Kidney (tissue), 13 donors: ENCODE measurements at regions not wholly inside any gene's neighbourhood (a gene's known extent, or its start where the extent isn't known, plus 50 kb on each side); places are given as distances from the start of the nearest gene placed in this dataset.

Source experiments
- DNase-seq, 5 donors: peaks; one replicate each; pipeline ENCODE4 v3.0.0-alpha.2; 2013 to 2020
- FAIRE-seq: peaks from 2 replicates; lab custom pipeline; 2012; peaks lifted over from hg19 to GRCh38; lab: Jason Lieb, UNC
- H3K27ac ChIP-seq, 2 donors: one replicate each; pipeline ENCODE4 v1.7.0; 2013; ENCODE audit warnings: low read depth in 2 of 2, low read length in 2 of 2, inconsistent platforms in 1 of 2
- H3K27me3 ChIP-seq: one replicate; pipeline ENCODE4 v1.7.1; 2013; ENCODE audit warnings: low read length, inconsistent platforms; ENCODE audit not compliant: control insufficient read depth, insufficient read depth
- H3K36me3 ChIP-seq, 3 donors: one replicate each; pipeline versions ENCODE4 v1.7.0 to v1.7.1; 2013; ENCODE audit warnings: low read length in 3 of 3, control low read depth in 1 of 3, inconsistent platforms in 1 of 3; ENCODE audit not compliant: insufficient read depth in 3 of 3, control insufficient read depth in 2 of 3
- H3K4me1 ChIP-seq, 3 donors: one replicate each; pipeline versions ENCODE4 v1.7.0 to v1.7.1; 2013; ENCODE audit warnings: low read length in 3 of 3, inconsistent platforms in 1 of 3, low read depth in 1 of 3; ENCODE audit not compliant: control insufficient read depth in 2 of 3, insufficient read depth in 2 of 3
- H3K4me3 ChIP-seq, 3 donors: one replicate each; pipeline versions ENCODE4 v1.7.0 to v1.8.1; 2013; ENCODE audit warnings: low read length in 3 of 3, control low read depth in 1 of 3, inconsistent platforms in 1 of 3
- H3K9ac ChIP-seq, 3 donors: one replicate each; pipeline versions ENCODE4 v1.7.0 to v1.7.1; 2013; ENCODE audit warnings: low read length in 3 of 3, control low read depth in 1 of 3, inconsistent platforms in 1 of 3
- H3K9me3 ChIP-seq, 3 donors: one replicate each; pipeline versions ENCODE4 v1.7.0 to v1.7.1; 2013; ENCODE audit warnings: low read length in 3 of 3, control low read depth in 1 of 3, inconsistent platforms in 1 of 3; ENCODE audit not compliant: control insufficient read depth in 2 of 3, insufficient read depth in 1 of 3
- CTCF ChIP-seq: IDR thresholded peaks from 3 replicates; pipeline ENCODE4 v1.5.1; 2012; ENCODE audit warnings: mild to moderate bottlenecking, moderate library complexity, borderline replicate concordance; ENCODE audit not compliant: insufficient read depth; ENCODE audit errors: extremely low read depth
- intact Hi-C: fragments of 100-400 bp; cut with DNase I; formaldehyde crosslinking; loops from one replicate; pipeline ENCODE4 v1.11.1; 2022
- donor health status: control.
- donor health status: control.
- donor health status: control.
- donor health status: control.
- donor health status: control.
- donor health status: DM: yes; HTN: yes; CAD: no.
- donor health status: Normal renal cell carcinoma (clear cell type).

- H3K36me3 ChIP-seq, result no peaks in the 10 kb centered on the region
- no peak overlapping the region for H3K9ac ChIP-seq
- intact Hi-C loops, result no loop called here
- no peaks in the 10 kb centered on the region for H3K9me3 ChIP-seq
- no peak for TF ChIP-seq CTCF
- FAIRE-seq (no peak), DNase-seq (no peak)
- no peak overlapping the region for H3K27ac ChIP-seq
- no peak overlapping the region for H3K4me3 ChIP-seq
- no peaks in the 10 kb centered on the region for H3K4me1 ChIP-seq
- H3K27me3 ChIP-seq, result no peaks in the 10 kb centered on the region
Measured at GRCh38 chr2:153221087-153221486, 257.5 kb downstream of the RPRM start.

- Histone ChIP-seq H3K36me3 (no peaks in the 10 kb centered on the region), H3K27me3 (no peaks in the 10 kb centered on the region), H3K9me3 (no peaks in the 10 kb centered on the region), H3K4me1 (no peaks in the 10 kb centered on the region), H3K4me3 (no peak overlapping the region), H3K27ac (no peak overlapping the region), H3K9ac (no peak overlapping the region)
- intact Hi-C loops, result no loop called here
- FAIRE-seq (no peak), DNase-seq (no peak)
- TF ChIP-seq CTCF, result no peak
Measured at GRCh38 chr2:153218851-153219250, 259.7 kb downstream of the RPRM start.

GRCh38 chr2:153214337-153214736, 264.2 kb downstream of the RPRM start:
- intact Hi-C loops, result no loop called here
- FAIRE-seq, result no peak

More at GRCh38 chr2:153214337-153214736, 264.2 kb downstream of the RPRM start:
- no peaks in the 10 kb centered on the region for H3K36me3 ChIP-seq
- no peak overlapping the region for H3K9ac ChIP-seq
- no peaks in the 10 kb centered on the region for H3K4me1 ChIP-seq
- TF ChIP-seq CTCF, result no peak
- no peak overlapping the region for H3K4me3 ChIP-seq
- H3K9me3 ChIP-seq, result no peaks in the 10 kb centered on the region
- H3K27ac ChIP-seq, result no peak overlapping the region
- no peak for DNase-seq
- H3K27me3 ChIP-seq, result no peaks in the 10 kb centered on the region
